ENCODE measurements at regions not wholly inside any gene's neighbourhood (a gene's known extent, or its start where the extent isn't known, plus 50 kb on each side); places are given as distances from the start of the nearest gene placed in this dataset.

- TF ChIP-seq CTCF (IDR thresholded peaks at IDR 0.05) (no peak), EZH2 (IDR thresholded peaks at IDR 0.05; ENCODE audit: borderline replicate concordance, insufficient read depth, low read depth, low read length, poor library complexity, severe bottlenecking) (no peak)
Observed at GRCh38 chr5:26495437-26495836, 542.9 kb downstream of the CDH9 start.

Measured in B cell (primary cell).